Activated T-cell treated with anti-CD3 and anti-CD28 coated beads, Interleukin-2, amount 50 U/mL, for 48 hours (primary cell): ENCODE measurements at regions not wholly inside any gene's neighbourhood (a gene's known extent, or its start where the extent isn't known, plus 50 kb on each side); places are given as distances from the start of the nearest gene placed in this dataset.
"Not testable (repeated sequence)": the region's sequence is repeated elsewhere in the genome, so short reads cannot be mapped to it uniquely, and the experiment has no call there.

ENCODE experiments used
- DNase-seq, 2 experiments: peaks; one replicate each; pipeline ENCODE4 v3.0.0-alpha.2; 2020

DNA sequence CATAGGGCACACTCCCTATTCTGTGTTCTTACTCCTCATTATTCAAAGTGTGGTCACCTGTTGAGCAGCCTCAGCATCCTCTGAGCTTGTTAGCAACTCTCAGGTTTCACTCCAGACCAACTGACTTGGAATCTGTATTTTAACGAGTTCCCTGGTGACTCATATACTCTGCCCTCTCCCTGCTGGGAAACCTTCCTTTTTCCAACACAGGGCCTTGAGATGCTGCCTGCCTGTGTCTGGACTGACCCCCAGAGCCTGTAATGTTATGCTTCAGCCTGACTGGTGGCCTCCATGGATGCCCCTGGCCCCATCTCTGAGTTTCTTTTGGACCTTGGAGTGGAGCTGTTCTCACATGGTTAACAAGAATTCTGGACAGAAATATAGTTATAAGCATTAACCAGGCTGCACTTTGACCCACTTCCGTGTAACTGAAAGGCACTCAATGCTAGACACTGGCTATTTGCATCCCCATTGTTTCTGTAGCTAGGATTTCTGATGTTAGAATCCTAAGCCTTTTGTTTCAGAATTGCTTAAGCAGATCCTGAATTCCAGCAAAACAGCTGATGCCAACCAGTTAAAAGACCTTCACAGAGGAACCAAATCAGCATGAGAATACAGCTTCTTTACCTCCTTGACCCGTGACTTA lies 262.6 kb downstream of the STIM2 start:
- DNase-seq: no peak

DNA sequence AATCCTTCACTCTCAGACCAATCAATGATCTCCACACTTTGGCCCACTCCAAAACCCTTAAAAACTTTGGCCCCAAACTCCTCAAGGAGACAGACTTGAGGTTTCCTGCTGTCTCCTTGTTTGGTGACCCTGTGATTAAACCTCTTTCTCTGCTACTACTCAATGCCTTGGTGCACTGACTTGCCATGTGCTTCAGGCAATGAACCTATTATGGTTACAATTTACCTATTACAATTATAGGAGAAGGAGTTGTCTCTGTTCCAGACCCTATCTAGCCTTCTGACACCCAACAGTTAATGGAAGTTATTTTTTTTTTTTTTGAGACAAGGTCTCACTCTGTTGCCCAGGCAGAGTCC lies 263.1 kb downstream of the STIM2 start:
- DNase-seq: no peak

GRCh38 chr4:27126895-27127294 lies 266.3 kb downstream of the STIM2 start:
- DNase-seq: not testable (repeated sequence)

DNA sequence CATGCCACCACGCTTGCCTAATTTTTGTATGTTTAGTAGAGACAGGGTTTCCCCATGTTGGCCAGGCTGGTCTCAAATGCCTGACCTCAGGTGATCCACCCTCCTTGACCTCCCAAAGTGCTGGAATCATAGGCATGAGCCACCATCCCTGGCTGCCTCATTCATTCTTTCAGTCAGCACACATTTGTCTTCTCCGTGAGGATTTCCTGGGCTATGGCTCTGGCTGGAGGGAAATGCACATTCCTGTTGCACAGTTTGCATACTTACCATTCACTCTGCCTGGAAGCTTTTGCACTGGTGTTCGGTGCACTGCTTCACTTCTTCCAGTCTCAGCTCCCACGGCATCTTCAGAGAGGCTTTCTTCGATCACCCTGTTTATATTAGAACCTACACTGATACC lies 267.8 kb downstream of the STIM2 start:
- DNase-seq: no peak

GRCh38 chr4:27129871-27130366 lies 269.3 kb downstream of the STIM2 start:
- DNase-seq: no peak

- no peak for DNase-seq
Observed at GRCh38 chr4:27132497-27132896, 271.9 kb downstream of the STIM2 start.

- DNase-seq: no peak
Observed at GRCh38 chr4:27140486-27140885, 279.8 kb downstream of the STIM2 start.

- no peak for DNase-seq
Observed at GRCh38 chr4:27141530-27141929, 280.9 kb downstream of the STIM2 start.

GRCh38 chr4:27142841-27143240 lies 282.2 kb downstream of the STIM2 start:
- DNase-seq: no peak

DNA sequence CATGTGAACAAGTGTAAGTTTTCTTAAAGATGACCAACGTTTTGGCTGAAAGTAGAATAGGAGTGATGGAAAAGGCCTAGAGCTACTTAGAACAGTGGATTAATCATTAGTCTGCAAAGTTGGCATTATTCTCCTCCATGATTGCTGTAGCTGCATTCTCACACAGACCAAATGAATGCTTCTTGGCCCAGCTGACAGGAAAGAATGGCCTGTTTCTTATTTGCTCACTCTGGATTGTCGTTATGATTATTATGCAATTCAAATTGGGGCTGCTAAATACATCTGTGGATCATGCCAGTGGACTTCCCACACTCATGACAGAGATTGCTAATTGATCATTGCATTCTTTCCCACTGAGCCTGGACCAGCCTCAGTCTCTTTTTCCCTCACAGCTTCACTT lies 285.0 kb downstream of the STIM2 start:
- DNase-seq: no peak

DNA sequence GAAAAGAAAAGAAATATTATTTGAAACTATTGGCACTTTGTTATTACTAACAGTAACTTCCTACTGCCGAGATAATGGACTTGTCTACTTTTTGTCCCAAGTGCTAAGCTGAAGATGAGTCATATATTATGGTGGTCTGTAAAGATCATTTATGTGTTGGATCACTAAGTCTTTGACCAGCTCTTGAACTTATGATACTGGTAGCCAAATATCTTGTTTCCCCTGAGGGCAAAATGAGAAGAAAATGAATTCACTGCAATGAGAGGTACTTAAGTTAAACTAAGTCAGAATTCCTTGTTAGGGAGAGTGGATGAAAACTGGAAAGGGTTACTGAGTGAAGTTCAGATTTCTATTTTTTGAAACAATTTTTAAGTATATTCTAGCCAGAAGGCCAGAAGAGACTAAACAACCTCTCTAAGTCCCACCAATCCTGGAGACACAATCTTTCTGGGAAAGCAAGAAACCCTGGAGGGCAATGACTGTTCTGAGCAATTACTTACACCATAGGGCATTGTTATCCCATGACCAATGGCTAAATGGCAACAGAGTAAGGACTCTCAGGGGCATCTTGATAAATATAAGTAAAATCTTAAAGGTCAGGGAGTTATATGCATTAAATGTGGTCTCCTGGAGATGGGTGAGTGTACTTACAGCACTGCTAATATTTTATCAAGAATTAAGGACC lies 287.7 kb downstream of the STIM2 start:
- no peak for DNase-seq

DNA sequence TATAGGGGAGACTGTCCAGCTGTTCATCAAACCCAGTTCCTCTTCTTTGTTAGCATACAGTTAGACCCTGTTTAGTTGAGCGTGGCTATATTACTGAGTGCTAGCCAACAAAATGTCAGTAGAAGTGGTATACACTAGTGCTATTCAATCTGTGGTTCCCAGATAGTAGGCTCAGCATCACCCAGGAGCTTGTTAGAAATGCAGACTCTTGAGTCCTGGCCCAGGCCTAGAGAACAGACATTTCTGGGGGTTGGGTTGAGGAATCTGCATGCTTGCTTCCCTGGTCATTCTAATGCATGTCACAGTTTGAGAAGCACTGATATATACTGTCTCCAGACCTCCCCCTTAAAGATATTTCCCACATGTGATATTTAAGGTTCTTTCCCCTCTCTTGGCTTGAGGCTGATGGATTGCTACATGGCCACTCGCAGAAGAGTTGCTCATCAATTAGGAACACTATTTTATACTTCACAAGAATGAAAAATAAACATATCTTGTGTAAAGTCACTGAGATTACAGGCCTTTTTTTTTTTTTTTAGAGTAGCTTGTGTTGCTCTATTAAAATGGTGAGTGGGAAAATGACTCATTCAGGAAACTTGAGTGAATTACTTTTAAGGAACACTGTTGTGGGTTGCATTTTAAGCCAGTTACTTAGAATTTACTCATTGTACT lies 289.0 kb downstream of the STIM2 start:
- DNase-seq: no peak

GRCh38 chr4:27152703-27153102 lies 292.1 kb downstream of the STIM2 start:
- DNase-seq: no peak

GRCh38 chr4:27154706-27155105 lies 294.1 kb downstream of the STIM2 start:
- DNase-seq: no peak

- no peak for DNase-seq
Observed at GRCh38 chr4:27161191-27161590, 300.6 kb downstream of the STIM2 start.

GRCh38 chr4:27168783-27169182 lies 308.1 kb downstream of the STIM2 start:
- DNase-seq: no peak

DNA sequence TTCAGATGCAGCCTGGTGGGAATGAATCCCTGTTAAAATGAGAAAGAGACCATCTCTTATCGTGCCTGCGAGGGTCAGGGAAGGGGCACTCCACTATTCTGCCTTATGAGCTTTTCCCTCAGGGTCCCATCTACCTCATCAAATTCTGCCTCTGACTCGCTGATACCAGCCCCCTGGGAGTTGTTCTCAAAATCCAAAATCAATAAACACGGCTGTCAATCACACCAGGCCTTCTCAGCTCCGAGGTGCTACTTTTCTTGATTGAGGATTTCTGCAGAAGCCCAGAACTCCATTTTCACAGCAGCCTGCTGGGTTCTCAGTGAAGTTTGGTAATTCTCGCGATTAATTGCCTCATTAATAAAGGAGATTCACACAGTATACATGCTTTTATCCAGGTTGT lies 312.6 kb downstream of the STIM2 start:
- DNase-seq: no peak

DNA sequence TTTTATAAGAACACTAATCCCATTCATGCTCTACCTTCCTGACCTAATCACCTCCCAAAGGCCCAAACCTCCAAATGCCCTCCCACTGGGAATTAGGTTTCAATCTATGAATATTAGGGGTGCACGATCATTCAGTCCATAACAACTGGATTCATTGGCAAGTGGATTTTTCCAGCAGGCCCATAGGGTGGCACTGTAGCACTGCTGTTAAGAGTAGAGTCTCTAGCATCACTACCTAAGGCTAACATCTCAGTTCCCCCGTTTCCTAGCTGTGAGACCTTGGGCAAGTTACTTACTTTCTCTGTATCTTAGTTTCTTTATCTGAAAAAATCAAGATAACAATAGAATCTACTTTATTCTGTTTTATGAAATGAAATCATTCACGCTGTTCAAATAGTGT lies 315.8 kb downstream of the STIM2 start:
- no peak for DNase-seq

DNA sequence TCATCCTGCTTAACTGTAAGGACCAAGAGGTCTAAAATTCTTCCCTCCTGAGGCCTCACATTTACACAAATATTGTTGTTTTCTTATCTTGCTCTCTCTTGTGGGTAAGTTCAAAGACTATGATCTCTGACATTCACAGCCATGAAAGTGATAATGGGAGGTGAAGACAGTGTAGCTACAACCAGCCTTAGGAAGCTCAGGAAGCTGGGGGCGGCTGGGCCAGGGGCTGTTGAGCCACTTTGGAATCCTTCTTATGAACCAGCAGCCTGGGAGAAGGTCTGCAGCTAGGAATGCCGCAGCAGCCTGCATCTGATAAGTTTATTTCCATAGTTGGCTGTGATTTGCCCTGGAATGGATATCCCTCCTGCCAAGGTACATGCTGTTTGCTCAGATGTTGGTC lies 316.2 kb downstream of the STIM2 start:
- no peak for DNase-seq

- no peak for DNase-seq
Observed at GRCh38 chr4:27178061-27178460, 317.4 kb downstream of the STIM2 start.

GRCh38 chr4:27181693-27182092 lies 321.1 kb downstream of the STIM2 start:
- DNase-seq: no peak

DNA sequence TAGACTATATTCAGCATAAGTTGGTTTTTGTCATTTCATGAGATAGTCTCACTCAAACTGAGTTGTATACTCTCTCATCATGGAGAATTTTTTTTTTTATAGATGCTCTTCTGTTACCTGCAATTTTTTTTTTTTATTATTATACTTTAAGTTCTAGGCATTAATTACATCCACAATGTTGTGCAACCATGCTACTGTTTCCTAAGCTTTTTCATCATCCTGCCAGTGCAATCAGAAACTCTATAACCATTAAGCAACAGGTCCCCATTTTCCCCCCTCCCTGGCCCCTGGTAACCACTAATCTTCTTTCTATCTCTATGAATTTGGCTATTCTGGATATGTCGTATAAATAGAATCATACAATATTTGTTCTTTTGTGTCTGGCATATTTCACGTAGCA lies 321.6 kb downstream of the STIM2 start:
- no peak for DNase-seq

DNA sequence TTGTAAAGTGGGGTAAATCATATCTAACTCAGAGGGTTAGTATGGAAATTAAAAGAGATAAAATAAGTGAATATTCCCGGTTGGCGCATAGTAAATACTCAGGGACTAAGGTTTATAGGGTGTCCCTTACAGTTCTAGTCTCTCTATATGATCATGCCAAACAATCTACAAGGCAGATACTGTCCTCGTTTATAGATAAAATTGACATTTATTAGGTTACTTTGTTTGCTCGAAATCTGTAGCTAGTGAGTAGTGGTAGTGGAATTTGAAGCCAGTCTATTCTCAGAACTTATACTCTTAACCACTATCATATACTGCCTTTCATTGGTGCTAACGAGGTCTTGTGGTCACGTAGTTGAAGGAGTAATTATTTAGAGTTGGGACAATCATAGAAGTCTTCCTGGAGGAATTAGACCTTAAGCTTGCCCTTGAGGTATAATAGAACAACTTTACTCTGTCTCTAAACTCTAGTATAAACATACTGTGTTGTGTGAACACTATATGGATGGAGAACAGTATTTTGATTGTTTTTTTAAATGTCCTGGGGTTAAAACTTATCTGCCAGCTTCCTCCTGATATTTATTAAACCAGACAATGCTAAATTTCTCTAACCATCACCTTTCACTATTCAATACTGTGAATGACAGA lies 324.0 kb downstream of the STIM2 start:
- DNase-seq: no peak

DNA sequence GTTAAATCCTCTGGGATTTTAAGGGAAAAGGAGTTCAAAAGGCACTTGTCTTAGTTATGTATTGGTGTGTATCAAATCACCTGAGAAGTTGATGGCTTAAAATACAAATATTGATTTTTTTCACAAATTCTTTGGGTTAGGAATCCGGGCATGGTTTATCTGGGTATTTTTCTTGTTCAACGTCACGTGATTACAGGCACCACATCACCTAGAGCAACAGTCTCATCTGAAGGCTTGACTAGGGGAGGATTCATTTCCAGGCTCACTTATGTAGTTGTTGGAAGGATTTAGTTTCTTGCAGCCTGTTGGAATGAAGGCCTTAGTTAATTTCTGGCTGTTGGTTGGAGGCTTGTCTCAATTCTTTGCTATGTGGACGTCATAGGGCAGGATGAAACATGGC lies 326.1 kb downstream of the STIM2 start:
- DNase-seq: no peak
